Fibroblast of skin of back (primary cell): ENCODE measurements at regions not wholly inside any gene's neighbourhood (a gene's known extent, or its start where the extent isn't known, plus 50 kb on each side); places are given as distances from the start of the nearest gene placed in this dataset.
"Not testable (repeated sequence)": the region's sequence is repeated elsewhere in the genome, so short reads cannot be mapped to it uniquely, and the experiment has no call there.

ENCODE experiments used
- DNase-seq: peaks from one replicate; pipeline ENCODE4 v3.0.0-alpha.2; 2013

- no peak for DNase-seq
Observed at GRCh38 chr20:56875803-56876202, 246.7 kb downstream of the TFAP2C start.

- no peak for DNase-seq
Observed at GRCh38 chr20:56885521-56885920, 256.4 kb downstream of the TFAP2C start.

- DNase-seq = no peak
Observed at GRCh38 chr20:56890011-56890410, 260.9 kb downstream of the TFAP2C start.

GRCh38 chr20:56893226-56893917 lies 264.3 kb downstream of the TFAP2C start:
- DNase-seq = no peak

GRCh38 chr20:56896447-56896846 lies 267.3 kb downstream of the TFAP2C start:
- DNase-seq = no peak

GRCh38 chr20:56897318-56897957 lies 268.3 kb downstream of the TFAP2C start:
- no peak for DNase-seq

- no peak for DNase-seq
Observed at GRCh38 chr20:56897958-56898349, 268.8 kb downstream of the TFAP2C start.

GRCh38 chr20:56899506-56899905 lies 270.4 kb downstream of the TFAP2C start:
- DNase-seq = no peak

GRCh38 chr20:56900252-56900651 lies 271.1 kb downstream of the TFAP2C start:
- no peak for DNase-seq

- no peak for DNase-seq
Observed at GRCh38 chr20:56903421-56903820, 274.3 kb downstream of the TFAP2C start.

GRCh38 chr20:56903858-56904257 lies 274.8 kb downstream of the TFAP2C start:
- DNase-seq = no peak

- no peak for DNase-seq
Observed at GRCh38 chr20:56909918-56910714, 281.0 kb downstream of the TFAP2C start.

GRCh38 chr20:56911946-56912345 lies 282.8 kb downstream of the TFAP2C start:
- no peak for DNase-seq

GRCh38 chr20:56914532-56914931 lies 285.4 kb downstream of the TFAP2C start:
- no peak for DNase-seq

GRCh38 chr20:56916345-56916622 lies 287.2 kb downstream of the TFAP2C start:
- DNase-seq = no peak

- DNase-seq = not testable (repeated sequence)
Observed at GRCh38 chr20:56920041-56920440, 290.9 kb downstream of the TFAP2C start.

GRCh38 chr20:56922497-56922896 lies 293.4 kb downstream of the TFAP2C start:
- DNase-seq = no peak

- DNase-seq = no peak
Observed at GRCh38 chr20:56924292-56925081, 295.4 kb downstream of the TFAP2C start.

GRCh38 chr20:56925082-56925830 lies 296.1 kb downstream of the TFAP2C start:
- DNase-seq = no peak

GRCh38 chr20:56925831-56926170 lies 296.7 kb downstream of the TFAP2C start:
- DNase-seq = no peak

- no peak for DNase-seq
Observed at GRCh38 chr20:56926501-56926900, 297.4 kb downstream of the TFAP2C start.

GRCh38 chr20:56927127-56927526 lies 298.0 kb downstream of the TFAP2C start:
- no peak for DNase-seq
